ENCODE measurements at regions not wholly inside any gene's neighbourhood (a gene's known extent, or its start where the extent isn't known, plus 50 kb on each side); places are given as distances from the start of the nearest gene placed in this dataset.

- intact Hi-C loops (cut with micrococcal nuclease) (no loop called here), in situ Hi-C loops (cut with MboI) (no loop called here)
- POLR2A ChIA-PET: no interaction called here
- Histone ChIP-seq H3K79me2 (ENCODE audit: control insufficient read depth, insufficient read depth, low read length) (no peaks in the 10 kb centered on the region), H2AFZ (ENCODE audit: low read depth, low read length) (no peak overlapping the region), H3K9ac (ENCODE audit: insufficient read depth in 1 of 2, low read depth in 2 of 2, low read length in 2 of 2) (no peak overlapping the region), H3K4me2 (ENCODE audit: insufficient read depth, low read length) (no peak overlapping the region), H3K9me1 (ENCODE audit: control insufficient read depth, insufficient read depth, low read length) (no peaks in the 10 kb centered on the region), H3K27me3 (ENCODE audit: control insufficient read depth in 2 of 2, insufficient read depth in 2 of 2, low read length in 2 of 2) (no peaks in the 10 kb centered on the region; a peak in 1 of 5 replicates), H3K9me3 (replicated peaks; ENCODE audit: control insufficient read depth, insufficient read depth, low read depth, low read length) (no peaks in the 10 kb centered on the region), H3K36me3 (ENCODE audit: control insufficient read depth, insufficient read depth, low read length) (no peaks in the 10 kb centered on the region), H3K4me1 (replicated peaks in 1 of 2; ENCODE audit: control insufficient read depth in 2 of 2, insufficient read depth in 2 of 2, low read length in 2 of 2) (no peaks in the 10 kb centered on the region), H4K20me1 (replicated peaks; ENCODE audit: control insufficient read depth, insufficient read depth, low read length) (no peaks in the 10 kb centered on the region), H3K4me3 (no peak overlapping the region), H3K27ac (ENCODE audit: extremely low read depth, low read depth, low read length) (no peak overlapping the region)
- 2% methylated on average over 4 of the region's 4 CpGs for WGBS (ENCODE audit: insufficient coverage, low coverage, missing lambda C conversion rate)
- ATAC-seq (no peak), DNase-seq (ENCODE audit: extremely low read depth in 1 of 4, low spot score in 3 of 4) (no peak), FAIRE-seq (no peak)
- TF ChIP-seq ZSCAN29 (IDR thresholded peaks at IDR 0.05): no peak
- no peak for TF ChIP-seq ATF7 (IDR thresholded peaks at IDR 0.05)
- no peak for TF ChIP-seq ESRRB (CRISPR knock-in tag; IDR thresholded peaks at IDR 0.05; ENCODE audit: borderline replicate concordance)
- no peak for TF ChIP-seq ZNF75A (CRISPR knock-in tag; IDR thresholded peaks at IDR 0.05)
- no peak for TF ChIP-seq EWSR1 (IDR thresholded peaks at IDR 0.05; ENCODE audit: borderline replicate concordance, low read depth, partially characterized antibody)
- TF ChIP-seq PHB (CRISPR knock-in tag; IDR thresholded peaks at IDR 0.05): no peak
- no peak for TF ChIP-seq SP1 (CRISPR knock-in tag; IDR thresholded peaks at IDR 0.05)
- no TSS peak for BruUV-seq (replicated peaks)
- CTCF ChIA-PET (ENCODE audit: low intra/inter-chr PET ratio): no interaction called here
These were observed 357.8 kb downstream of the NFIB start for GRCh38 chr9:13956107-13956506.

- H3K4me3 ChIP-seq: no peak overlapping the region
- H4K20me1 ChIP-seq (replicated peaks; ENCODE audit: control insufficient read depth, insufficient read depth, low read length): no peaks in the 10 kb centered on the region
- no peak overlapping the region for H2AFZ ChIP-seq (ENCODE audit: low read depth, low read length)
- intact Hi-C loops (cut with micrococcal nuclease): no loop called here
- in situ Hi-C loops (cut with MboI): no loop called here
- no peaks in the 10 kb centered on the region for H3K36me3 ChIP-seq (ENCODE audit: control insufficient read depth, insufficient read depth, low read length)
- H3K27me3 ChIP-seq (ENCODE audit: control insufficient read depth in 2 of 2, insufficient read depth in 2 of 2, low read length in 2 of 2): no peaks in the 10 kb centered on the region
- no peaks in the 10 kb centered on the region for H3K9me3 ChIP-seq (replicated peaks; ENCODE audit: control insufficient read depth, insufficient read depth, low read depth, low read length)
- DNase-seq (ENCODE audit: extremely low read depth in 1 of 4, low spot score in 3 of 4) (no peak), FAIRE-seq (no peak), ATAC-seq (no peak)
- ChIA-PET CTCF (ENCODE audit: low intra/inter-chr PET ratio) (no interaction called here), POLR2A (interaction anchor here (0.9 kb wide), 1 partner anchor 27 kb away, joined by 3 read pairs; no protein-coding TSS in a partner anchor)
- TF ChIP-seq STAT5A (IDR thresholded peaks at IDR 0.05; ENCODE audit: borderline replicate concordance, low read length): no peak
- H3K4me1 ChIP-seq (replicated peaks in 1 of 2; ENCODE audit: control insufficient read depth in 2 of 2, insufficient read depth in 2 of 2, low read length in 2 of 2): no peaks in the 10 kb centered on the region
- BruUV-seq (replicated peaks): no TSS peak
- no peak overlapping the region for H3K27ac ChIP-seq (ENCODE audit: extremely low read depth, low read depth, low read length)
- H3K9me1 ChIP-seq (ENCODE audit: control insufficient read depth, insufficient read depth, low read length): no peaks in the 10 kb centered on the region
- H3K9ac ChIP-seq (ENCODE audit: insufficient read depth in 1 of 2, low read depth in 2 of 2, low read length in 2 of 2): no peak overlapping the region
- no peaks in the 10 kb centered on the region for H3K79me2 ChIP-seq (ENCODE audit: control insufficient read depth, insufficient read depth, low read length)
- WGBS (ENCODE audit: insufficient coverage, low coverage, missing lambda C conversion rate): 0% methylated on average over 5 of the region's 6 CpGs
- H3K4me2 ChIP-seq (ENCODE audit: insufficient read depth, low read length): no peak overlapping the region
These were observed 361.0 kb downstream of the NFIB start for GRCh38 chr9:13952906-13953305.

All from K562 (cell line).